ENCODE measurements at regions not wholly inside any gene's neighbourhood (a gene's known extent, or its start where the extent isn't known, plus 50 kb on each side); places are given as distances from the start of the nearest gene placed in this dataset.
A peak's percentile ranks its signal among the peaks of the same experiment; 100 is the strongest.

- DNase-seq = peak; percentile 47
Measured at GRCh38 chr3:53944028-53944427, 52.4 kb upstream of the SELENOK start.

GRCh38 chr3:53941950-53942349 lies 50.3 kb upstream of the SELENOK start:
- no peak for DNase-seq

All from hematopoietic multipotent progenitor cell treated with erythropoietin and hydrocortisone succinate and interleukin-3 and kit ligand, for 6 days (in vitro differentiated cells).